CD14-positive monocyte (primary cell): ENCODE measurements at regions not wholly inside any gene's neighbourhood (a gene's known extent, or its start where the extent isn't known, plus 50 kb on each side); places are given as distances from the start of the nearest gene placed in this dataset.

Experiments
- DNase-seq, 3 donors: peaks; one replicate each; pipeline ENCODE4 v3.0.0-alpha.2; 2011 to 2022
- H2AFZ ChIP-seq: 2 replicates; pipeline ENCODE4 v1.6.0; 2012; ENCODE audit warnings: mild to moderate bottlenecking, low read depth, low read length, inconsistent platforms; ENCODE audit not compliant: insufficient read depth, poor library complexity, severe bottlenecking
- H3K27ac ChIP-seq, 2 donors: 1 replicate in 1 of 2; 2 replicates in 1 of 2; pipeline ENCODE4 v1.5.1; 2012 to 2013; ENCODE audit warnings: low read length in 2 of 2, control low read depth in 1 of 2, inconsistent platforms in 1 of 2, low read depth in 1 of 2, mild to moderate bottlenecking in 1 of 2
- H3K27me3 ChIP-seq, 2 donors: one replicate each; pipeline versions ENCODE4 v1.6.0 to v1.6.1; 2011 to 2013; ENCODE audit warnings: low read length in 2 of 2; ENCODE audit not compliant: control insufficient read depth in 2 of 2, insufficient read depth in 2 of 2
- H3K36me3 ChIP-seq, 2 donors: replicated peaks in 1 of 2; 1 replicate in 1 of 2; 2 replicates in 1 of 2; pipeline versions ENCODE4 v1.5.1 to v1.6.1; 2012 to 2013; ENCODE audit warnings: low read length in 2 of 2, control low read depth in 1 of 2, inconsistent platforms in 1 of 2, mild to moderate bottlenecking in 1 of 2; ENCODE audit not compliant: insufficient read depth in 2 of 2, control insufficient read depth in 1 of 2
- H3K4me1 ChIP-seq, 2 donors: 1 replicate in 1 of 2; 2 replicates in 1 of 2; pipeline versions ENCODE4 v1.5.1 to v1.6.1; 2012 to 2013; ENCODE audit warnings: low read length in 2 of 2, control low read depth in 1 of 2, inconsistent platforms in 1 of 2, mild to moderate bottlenecking in 1 of 2, moderate library complexity in 1 of 2; ENCODE audit not compliant: insufficient read depth in 2 of 2, control insufficient read depth in 1 of 2
- H3K4me2 ChIP-seq: replicated peaks from 2 replicates; pipeline ENCODE3; 2012; ENCODE audit warnings: low read length, moderate library complexity, mild to moderate bottlenecking; ENCODE audit not compliant: poor library complexity, severe bottlenecking; ENCODE audit errors: extremely low read depth
- H3K4me3 ChIP-seq, 3 experiments: fragments of 200-600 bp in 1 of 3; sonication (generic) in 1 of 3; replicated peaks in 1 of 3; 1 replicate in 2 of 3; 2 replicates in 1 of 3; pipeline ENCODE4 v1.5.1; 2011 to 2013; ENCODE audit warnings: low read length in 3 of 3, mild to moderate bottlenecking in 3 of 3, control low read depth in 2 of 3, low read depth in 2 of 3, inconsistent platforms in 1 of 3, moderate library complexity in 1 of 3
- H3K79me2 ChIP-seq: 2 replicates; pipeline ENCODE4 v1.6.0; 2012; ENCODE audit warnings: mild to moderate bottlenecking, control low read depth, inconsistent platforms, low read length, moderate library complexity; ENCODE audit not compliant: insufficient read depth
- H3K9ac ChIP-seq: 2 replicates; pipeline ENCODE4 v1.6.0; 2017; ENCODE audit warnings: low read length, mild to moderate bottlenecking; ENCODE audit not compliant: insufficient read depth, poor library complexity, severe bottlenecking
- H3K9me3 ChIP-seq, 2 donors: replicated peaks in 1 of 2; 1 replicate in 1 of 2; 2 replicates in 1 of 2; pipeline versions ENCODE4 v1.5.1 to v1.6.1; 2012 to 2013; ENCODE audit warnings: low read length in 2 of 2, control low read depth in 1 of 2; ENCODE audit not compliant: control insufficient read depth in 1 of 2, insufficient read depth in 1 of 2
- H4K20me1 ChIP-seq: 2 replicates; pipeline ENCODE4 v1.6.0; 2012; ENCODE audit warnings: mild to moderate bottlenecking, low read length, control low read depth, moderate library complexity; ENCODE audit not compliant: insufficient read depth
- H3K27ac Mint-ChIP-seq, 7 donors: one replicate each; pipeline ENCODE4 v1.8.0; 2020; ENCODE audit warnings: mild to moderate bottlenecking in 7 of 7, mixed read lengths in 7 of 7, moderate library complexity in 6 of 7, inconsistent platforms in 2 of 7
- H3K27me3 Mint-ChIP-seq, 3 donors: one replicate each; pipeline ENCODE4 v1.8.0; 2021 to 2022; ENCODE audit warnings: low read depth in 3 of 3, mild to moderate bottlenecking in 3 of 3, mixed read lengths in 3 of 3, moderate library complexity in 3 of 3, inconsistent platforms in 1 of 3
- H3K36me3 Mint-ChIP-seq, 2 donors: one replicate each; pipeline ENCODE4 v1.8.0; 2020; ENCODE audit warnings: mixed read lengths in 2 of 2, inconsistent platforms in 1 of 2, mild to moderate bottlenecking in 1 of 2
- H3K4me1 Mint-ChIP-seq: one replicate; pipeline ENCODE4 v1.8.0; 2020; ENCODE audit warnings: mild to moderate bottlenecking, mixed read lengths
- H3K4me3 Mint-ChIP-seq, 2 donors: one replicate each; pipeline ENCODE4 v1.8.0; 2020; ENCODE audit warnings: mild to moderate bottlenecking in 2 of 2, mixed read lengths in 2 of 2, moderate library complexity in 1 of 2
- H3K9me3 Mint-ChIP-seq, 7 donors: one replicate each; pipeline ENCODE4 v1.8.0; 2020 to 2022; ENCODE audit warnings: mixed read lengths in 7 of 7, mild to moderate bottlenecking in 6 of 7, moderate library complexity in 6 of 7, inconsistent platforms in 2 of 7
- CTCF ChIP-seq: fragments of 200-600 bp; IDR thresholded peaks from one replicate; pipeline ENCODE4 v1.8.0; 2022; ENCODE audit warnings: antibody characterized with exemption, mild to moderate bottlenecking
- WGBS: methylation state at CpG from one replicate; pipeline ENCODE4 v1.1.5; 2013; ENCODE audit warnings: missing lambda C conversion rate; ENCODE audit not compliant: insufficient coverage; 5-methylcytosine and 5-hydroxymethylcytosine counted together
- intact Hi-C, 2 donors: fragments of 100-400 bp; cut with micrococcal nuclease; formaldehyde crosslinking; loops; one replicate each; pipeline versions ENCODE4 v1.15.0 to v1.15.1; 2023

- Histone ChIP-seq H3K4me3 (no peak overlapping the region), H3K9ac (no peak overlapping the region), H3K27me3 (no peaks in the 10 kb centered on the region), H3K9me3 (no peaks in the 10 kb centered on the region), H4K20me1 (no peaks in the 10 kb centered on the region), H3K4me2 (no peak overlapping the region), H2AFZ (no peak overlapping the region), H3K79me2 (no peaks in the 10 kb centered on the region), H3K36me3 (no peaks in the 10 kb centered on the region), H3K27ac (no peak overlapping the region), H3K4me1 (no peaks in the 10 kb centered on the region)
- peaks cover 0 to 13% (median 7%) of the 10 kb centered on the region in 7 donors for H3K9me3 Mint-ChIP-seq
- intact Hi-C loops, result no loop called here
- peak overlapping the region in 1 of 7 donors; percentile 46 for H3K27ac Mint-ChIP-seq
- TF ChIP-seq CTCF, result no peak
- no peaks in the 10 kb centered on the region for H3K4me1 Mint-ChIP-seq
- no peak for DNase-seq
- no peak overlapping the region for H3K4me3 Mint-ChIP-seq
- no peaks in the 10 kb centered on the region for H3K36me3 Mint-ChIP-seq
- WGBS, result 68% methylated on average over 4 of the region's 4 CpGs
- H3K27me3 Mint-ChIP-seq, result peaks cover 4 to 7% (median 6%) of the 10 kb centered on the region in 3 donors
These were observed 221.7 kb downstream of the ALG10B start for GRCh38 chr12:38538319-38538718.

GRCh38 chr12:38540156-38540555 lies 223.6 kb downstream of the ALG10B start:
- peaks cover 2% of the 10 kb centered on the region for H3K4me1 Mint-ChIP-seq
- no peak overlapping the region for H2AFZ ChIP-seq
- H3K9me3 ChIP-seq, result no peaks in the 10 kb centered on the region
- no peak overlapping the region for H3K9ac ChIP-seq
- no peak overlapping the region for H3K27ac ChIP-seq
- no peaks in the 10 kb centered on the region for H3K27me3 ChIP-seq
- H3K4me1 ChIP-seq, result no peaks in the 10 kb centered on the region
- H3K27me3 Mint-ChIP-seq, result peaks cover 4 to 6% (median 4%) of the 10 kb centered on the region in 3 donors
- H3K36me3 Mint-ChIP-seq, result no peaks in the 10 kb centered on the region
- H3K4me2 ChIP-seq, result no peak overlapping the region
- no peaks in the 10 kb centered on the region for H4K20me1 ChIP-seq
- no peak overlapping the region for H3K27ac Mint-ChIP-seq
- DNase-seq, result no peak
- no peak for TF ChIP-seq CTCF
- no peak overlapping the region for H3K4me3 Mint-ChIP-seq
- intact Hi-C loops, result no loop called here
- H3K36me3 ChIP-seq, result no peaks in the 10 kb centered on the region
- WGBS, result no CpG with 5 or more reads among the region's 1 CpG
- H3K9me3 Mint-ChIP-seq, result peaks cover 0 to 13% (median 6%) of the 10 kb centered on the region in 7 donors
- no peaks in the 10 kb centered on the region for H3K79me2 ChIP-seq
- no peak overlapping the region for H3K4me3 ChIP-seq
